MM.1S (cell line): ENCODE measurements at regions not wholly inside any gene's neighbourhood (a gene's known extent, or its start where the extent isn't known, plus 50 kb on each side); places are given as distances from the start of the nearest gene placed in this dataset.

Experiments
- DNase-seq: peaks from one replicate; pipeline ENCODE4 v3.0.0-alpha.2; 2015
- H2AFZ ChIP-seq: fragments of 300-600 bp; sonication (generic); 2 replicates; pipeline ENCODE4 v1.6.0; 2016; ENCODE audit warnings: antibody characterized with exemption, low read length
- H3F3A ChIP-seq: fragments of 300-600 bp; sonication (generic); 2 replicates; pipeline ENCODE4 v1.6.1; 2016; ENCODE audit warnings: mild to moderate bottlenecking, antibody characterized with exemption, low read length, moderate library complexity, mixed read lengths; ENCODE audit not compliant: insufficient read depth
- H3K27ac ChIP-seq: fragments of 300-600 bp; sonication (generic); 2 replicates; pipeline ENCODE4 v1.5.1; 2016; ENCODE audit warnings: mild to moderate bottlenecking, low read length
- H3K27me3 ChIP-seq: fragments of 300-600 bp; sonication (generic); replicated peaks from 2 replicates; pipeline ENCODE4 v1.6.0; 2016; ENCODE audit warnings: low read length; ENCODE audit not compliant: insufficient read depth
- H3K36me3 ChIP-seq: fragments of 300-600 bp; sonication (generic); replicated peaks from 2 replicates; pipeline ENCODE4 v1.6.1; 2016; ENCODE audit warnings: mild to moderate bottlenecking, low read length, mixed read lengths; ENCODE audit not compliant: insufficient read depth
- H3K4me1 ChIP-seq: fragments of 300-600 bp; sonication (generic); 2 replicates; pipeline ENCODE4 v1.6.1; 2016; ENCODE audit warnings: low read length, mixed read lengths
- H3K4me2 ChIP-seq: fragments of 300-600 bp; sonication (generic); 2 replicates; pipeline ENCODE4 v1.6.0; 2016; ENCODE audit warnings: low read depth, low read length
- H3K4me3 ChIP-seq: fragments of 300-600 bp; sonication (generic); 2 replicates; pipeline ENCODE4 v1.5.1; 2016; ENCODE audit warnings: low read length, mixed read lengths
- H3K79me2 ChIP-seq: fragments of 300-600 bp; sonication (generic); 2 replicates; pipeline ENCODE4 v1.6.1; 2016; ENCODE audit warnings: mixed run types, low read length, mixed read lengths
- H3K9ac ChIP-seq: fragments of 300-600 bp; sonication (generic); 2 replicates; pipeline ENCODE4 v1.6.1; 2016; ENCODE audit warnings: low read length, mixed read lengths
- H3K9me2 ChIP-seq: fragments of 300-600 bp; sonication (generic); replicated peaks from 2 replicates; pipeline ENCODE4 v1.6.1; 2016; ENCODE audit warnings: mild to moderate bottlenecking, low read length, mixed read lengths; ENCODE audit not compliant: insufficient read depth
- H3K9me3 ChIP-seq: fragments of 300-600 bp; sonication (generic); replicated peaks from 2 replicates; pipeline ENCODE4 v1.6.1; 2016; ENCODE audit warnings: mild to moderate bottlenecking, low read length, mixed read lengths; ENCODE audit not compliant: insufficient read depth
- H4K20me1 ChIP-seq: fragments of 300-600 bp; sonication (generic); 2 replicates; pipeline ENCODE4 v1.6.1; 2016; ENCODE audit warnings: mild to moderate bottlenecking, low read length, moderate library complexity, mixed read lengths; ENCODE audit not compliant: insufficient read depth
- CTCF ChIP-seq: fragments of 300-600 bp; sonication (generic); IDR thresholded peaks from 2 replicates; pipeline ENCODE4 v1.5.1; 2016; ENCODE audit warnings: antibody characterized with exemption, low read length, mixed read lengths
- EZH2 ChIP-seq: fragments of 300-600 bp; sonication (generic); optimal IDR thresholded peaks from 2 replicates; pipeline ENCODE3; 2017; ENCODE audit warnings: low read depth, mild to moderate bottlenecking, antibody characterized with exemption, low read length, mixed read lengths
- EZH2phosphoT487 ChIP-seq: fragments of 300-600 bp; sonication (generic); IDR thresholded peaks from 2 replicates; pipeline ENCODE4 v1.6.1; 2018; ENCODE audit warnings: antibody characterized with exemption, low read length

GRCh38 chr5:2841208-2841607, 89.7 kb upstream of the IRX2 start:
- Histone ChIP-seq H3K9me3 (no peaks in the 10 kb centered on the region), H3K4me2 (peak overlapping the region; percentile 30; the same call in 1 of the 2 replicates), H3K4me1 (peaks cover 27% of the 10 kb centered on the region)

GRCh38 chr5:2840372-2840915, 89.0 kb upstream of the IRX2 start:
- no peak for TF ChIP-seq CTCF
- no peak for TF ChIP-seq EZH2phosphoT487
- TF ChIP-seq EZH2: no peak
- Histone ChIP-seq H2AFZ (no peak overlapping the region), H4K20me1 (no peaks in the 10 kb centered on the region), H3K27ac (peak overlapping the region; percentile 62; the same call in 1 of the 2 replicates), H3K9me3 (no peaks in the 10 kb centered on the region), H3F3A (peaks cover 6% of the 10 kb centered on the region), H3K79me2 (no peaks in the 10 kb centered on the region), H3K4me3 (no peak overlapping the region), H3K27me3 (no peaks in the 10 kb centered on the region), H3K36me3 (no peaks in the 10 kb centered on the region), H3K9me2 (no peaks in the 10 kb centered on the region), H3K4me2 (peak overlapping the region; percentile 30; the same call in 1 of the 2 replicates), H3K9ac (no peak overlapping the region), H3K4me1 (peaks cover 28% of the 10 kb centered on the region)
- DNase-seq: no peak

More at GRCh38 chr5:2841208-2841607, 89.7 kb upstream of the IRX2 start:
- Histone ChIP-seq H3K79me2 (no peaks in the 10 kb centered on the region), H3K36me3 (no peaks in the 10 kb centered on the region), H3K27ac (peak overlapping the region; percentile 62; the same call in 1 of the 2 replicates), H4K20me1 (no peaks in the 10 kb centered on the region), H3K9me2 (no peaks in the 10 kb centered on the region), H3F3A (peaks cover 6% of the 10 kb centered on the region), H2AFZ (peak overlapping the region; percentile 6; the same call in 1 of the 2 replicates), H3K27me3 (no peaks in the 10 kb centered on the region), H3K4me3 (no peak overlapping the region), H3K9ac (no peak overlapping the region)
- TF ChIP-seq EZH2phosphoT487 (no peak), EZH2 (no peak), CTCF (no peak)
- DNase-seq: peak; percentile 93

DNA sequence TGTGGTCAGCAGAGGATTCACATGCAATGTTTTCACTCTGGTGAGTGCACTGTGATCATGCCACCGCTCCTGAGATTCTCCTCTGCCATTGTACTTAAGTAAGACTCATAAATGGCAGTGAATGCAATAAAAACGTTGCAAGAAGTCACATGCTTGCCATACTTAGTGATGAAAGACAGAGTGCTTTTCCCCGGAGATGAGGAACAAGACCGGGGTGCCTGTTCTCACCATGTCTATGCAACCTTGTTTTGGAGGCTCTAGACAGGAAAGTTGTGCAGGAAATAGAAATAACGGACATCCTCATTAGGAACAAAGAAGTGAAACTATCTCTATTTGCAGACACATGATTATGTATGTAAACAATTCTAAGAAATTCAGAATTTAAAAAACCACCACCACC, 84.7 kb upstream of the IRX2 start:
- H4K20me1 ChIP-seq: no peaks in the 10 kb centered on the region
- peak; percentile 18 for DNase-seq
- H3K4me3 ChIP-seq: no peak overlapping the region

More for the DNA sequence above, 84.7 kb upstream of the IRX2 start:
- no peak overlapping the region for H3K9ac ChIP-seq
- H3K27ac ChIP-seq: no peak overlapping the region
- no peaks in the 10 kb centered on the region for H3K79me2 ChIP-seq
- TF ChIP-seq CTCF (no peak), EZH2phosphoT487 (no peak), EZH2 (no peak)
- no peaks in the 10 kb centered on the region for H3K36me3 ChIP-seq
- no peak overlapping the region for H2AFZ ChIP-seq
- no peaks in the 10 kb centered on the region for H3K9me2 ChIP-seq
- H3K27me3 ChIP-seq: no peaks in the 10 kb centered on the region
- peaks cover 3% of the 10 kb centered on the region; the same call in 1 of the 2 replicates for H3F3A ChIP-seq
- peaks cover 15% of the 10 kb centered on the region for H3K4me1 ChIP-seq
- no peaks in the 10 kb centered on the region for H3K9me3 ChIP-seq
- peak overlapping the region; percentile 7; the same call in 1 of the 2 replicates for H3K4me2 ChIP-seq
